ENCODE measurements at regions not wholly inside any gene's neighbourhood (a gene's known extent, or its start where the extent isn't known, plus 50 kb on each side); places are given as distances from the start of the nearest gene placed in this dataset.

- TF ChIP-seq CTCF (IDR thresholded peaks at IDR 0.05) = no peak
- no peak for TF ChIP-seq POLR2A (IDR thresholded peaks at IDR 0.05)
Measured at GRCh38 chr10:24041034-24041433, 167.9 kb upstream of the KIAA1217 start.

Measured in tibial nerve (tissue), 3 donors.